ENCODE measurements at regions not wholly inside any gene's neighbourhood (a gene's known extent, or its start where the extent isn't known, plus 50 kb on each side); places are given as distances from the start of the nearest gene placed in this dataset.
A peak's percentile ranks its signal among the peaks of the same experiment; 100 is the strongest.

DNA sequence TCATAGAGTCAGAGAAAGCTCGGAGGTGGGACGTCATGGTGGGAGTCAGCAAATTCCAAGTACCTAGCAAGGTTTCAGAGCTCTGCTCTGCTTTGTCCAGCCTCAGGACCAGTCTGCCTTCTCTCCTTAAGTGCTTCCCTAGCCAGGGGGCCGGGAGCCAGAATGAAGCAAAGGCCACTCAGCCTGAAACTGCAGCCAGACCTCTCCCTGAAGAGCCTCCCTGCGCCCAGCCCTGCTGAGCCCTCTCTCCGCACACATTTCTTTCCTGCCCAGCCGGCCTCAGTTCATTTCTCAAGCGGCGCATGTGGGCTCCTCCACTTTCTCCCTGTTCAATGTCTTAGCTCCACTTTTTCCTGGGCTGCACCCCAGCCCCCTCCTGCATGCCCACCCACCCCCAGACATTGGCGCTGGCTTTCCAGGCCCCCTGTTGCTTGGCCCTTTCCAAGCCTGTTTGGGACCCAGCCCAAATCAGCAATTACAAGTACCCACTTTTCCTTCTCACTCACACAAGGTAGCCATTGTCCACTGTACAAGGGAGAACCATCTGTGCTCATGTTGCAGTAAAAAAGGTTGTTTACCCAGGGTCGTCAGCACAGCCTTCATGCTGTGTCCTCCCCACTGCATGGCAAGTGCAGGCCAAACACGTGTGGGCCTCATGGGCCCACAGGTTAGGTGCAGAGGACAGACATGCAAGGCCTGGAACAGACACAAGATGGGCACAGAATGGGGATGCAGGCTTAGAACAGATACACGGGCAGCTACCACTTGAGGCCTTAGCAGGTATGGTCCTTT lies 147.1 kb downstream of the MRPL14 start:
- DNase-seq, result no peak

DNA sequence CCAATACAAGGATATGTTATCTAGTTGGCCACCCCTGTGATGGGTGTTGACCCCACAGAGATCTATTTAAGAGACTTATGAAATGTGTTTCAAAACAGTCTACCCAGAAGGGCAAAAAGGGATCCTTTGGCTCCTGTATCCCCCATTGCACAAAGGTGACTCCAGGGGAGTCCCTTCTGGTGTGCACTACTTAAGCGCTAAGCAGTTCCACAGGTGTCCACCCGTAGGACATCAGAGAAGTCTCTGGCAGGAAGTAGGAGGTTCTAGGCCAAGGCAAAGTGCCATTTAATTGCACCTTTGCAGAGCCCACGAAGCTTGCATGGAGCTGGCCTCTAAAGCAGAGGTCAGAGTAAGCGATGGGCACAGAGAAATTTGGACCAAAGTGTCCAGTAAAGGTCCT lies 147.7 kb downstream of the MRPL14 start:
- DNase-seq, result no peak

DNA sequence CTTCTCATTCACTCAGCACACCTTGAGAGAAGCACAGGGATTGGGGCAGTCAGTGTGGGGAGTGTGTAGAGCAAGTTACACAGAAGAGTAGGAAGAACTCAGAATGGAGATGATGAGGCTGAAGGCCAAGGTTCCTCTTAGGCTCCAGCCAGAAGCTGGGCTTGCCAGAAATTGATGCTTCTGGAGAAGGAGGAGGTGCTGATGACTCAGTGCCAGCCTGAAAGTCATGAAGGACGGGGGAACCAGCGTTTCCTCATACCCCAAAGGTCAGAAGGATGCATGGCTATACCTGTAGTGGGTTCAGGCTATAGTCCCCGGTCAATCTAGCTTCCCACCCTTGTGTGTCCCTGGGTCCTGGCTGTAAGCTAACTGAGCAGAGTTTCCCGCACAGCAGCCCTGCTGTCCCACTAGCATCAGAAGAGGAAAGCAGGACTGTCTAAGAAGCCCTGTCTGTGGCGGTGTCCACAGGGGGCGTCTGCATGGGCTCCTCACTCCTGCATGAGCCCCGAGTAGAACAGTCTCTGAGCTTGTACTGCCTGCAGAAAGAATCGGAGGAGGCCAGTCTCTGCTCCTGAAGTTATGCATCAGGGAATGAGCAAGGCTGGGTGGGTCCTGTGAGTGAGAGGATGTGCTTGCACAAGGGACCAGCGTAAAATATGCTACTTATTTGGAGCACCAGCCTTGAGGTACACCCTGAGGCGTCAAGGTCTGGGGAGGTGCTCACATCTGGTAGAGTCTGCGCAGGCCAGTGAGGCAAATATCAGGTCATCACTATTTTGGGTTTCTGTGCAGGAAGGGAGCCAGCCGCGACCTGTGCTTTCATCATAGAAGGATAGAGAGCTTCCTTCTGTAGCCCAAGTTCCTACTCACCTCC lies 148.5 kb downstream of the MRPL14 start:
- peak; percentile 36 for DNase-seq

DNA sequence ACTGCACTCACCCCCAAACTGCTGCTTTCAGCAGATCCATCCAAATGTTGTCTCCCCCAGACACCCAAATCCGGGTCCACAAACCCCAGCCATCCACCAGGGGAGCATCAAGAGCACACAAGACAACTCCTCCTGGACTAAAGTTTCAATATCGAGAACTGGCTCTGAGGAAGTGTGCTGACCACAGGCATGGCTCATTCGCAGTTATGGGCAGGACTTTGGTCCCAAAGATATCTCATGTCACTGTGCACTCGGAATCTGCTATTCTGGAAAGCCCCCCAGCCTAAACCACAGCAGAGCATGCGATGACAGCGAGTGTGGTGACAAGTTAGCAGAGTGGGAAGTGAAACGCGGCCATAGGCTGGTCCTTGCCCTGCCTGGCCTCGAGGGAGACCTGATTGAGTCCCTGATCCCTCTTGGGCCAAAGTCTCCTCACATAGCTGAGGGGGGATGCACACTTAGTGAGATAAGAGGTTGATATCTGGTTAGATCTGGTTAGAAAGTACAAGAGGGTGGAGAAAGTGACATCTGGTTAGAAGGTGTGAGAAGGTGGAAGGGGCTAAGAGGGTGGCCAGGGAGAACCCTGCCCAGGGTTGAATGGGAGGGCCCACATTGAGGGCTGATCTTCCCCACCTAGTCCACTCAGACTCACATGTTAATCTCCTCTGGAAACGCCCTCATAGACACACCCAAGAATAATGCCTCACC lies 149.7 kb downstream of the MRPL14 start:
- DNase-seq, result peak; percentile 69

DNA sequence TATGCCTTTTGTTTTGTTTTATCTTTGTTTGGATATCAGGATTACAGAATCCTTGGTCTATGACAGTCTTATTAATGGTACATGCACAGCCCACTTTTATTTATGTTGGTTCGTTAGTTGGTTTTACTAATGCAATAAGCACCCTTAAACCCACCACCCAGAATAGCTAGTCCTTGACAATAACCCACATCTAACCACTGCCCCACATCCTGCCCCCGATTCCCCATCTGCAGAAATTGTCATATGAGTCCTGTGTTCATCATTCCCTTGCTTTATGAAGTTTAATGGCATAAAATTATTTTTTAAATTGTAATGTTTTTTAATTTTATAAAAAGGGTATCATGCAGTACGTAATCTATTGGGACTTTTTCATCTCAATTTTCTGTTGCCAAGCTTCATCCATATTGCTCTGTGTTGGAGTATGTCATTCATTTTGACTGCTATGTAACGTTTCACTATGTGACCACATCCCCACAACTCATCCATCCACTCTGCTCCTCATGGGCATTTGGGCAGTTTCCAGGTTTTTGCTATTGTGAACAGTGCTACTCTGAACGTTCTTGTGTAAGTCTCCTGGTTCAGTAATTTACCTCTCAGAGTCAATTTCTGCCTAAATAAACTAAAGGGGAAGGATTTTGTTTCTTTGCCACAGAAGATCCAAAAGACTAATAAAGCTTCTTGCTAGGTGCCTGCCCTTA lies 150.4 kb downstream of the MRPL14 start:
- DNase-seq, result no peak

DNA sequence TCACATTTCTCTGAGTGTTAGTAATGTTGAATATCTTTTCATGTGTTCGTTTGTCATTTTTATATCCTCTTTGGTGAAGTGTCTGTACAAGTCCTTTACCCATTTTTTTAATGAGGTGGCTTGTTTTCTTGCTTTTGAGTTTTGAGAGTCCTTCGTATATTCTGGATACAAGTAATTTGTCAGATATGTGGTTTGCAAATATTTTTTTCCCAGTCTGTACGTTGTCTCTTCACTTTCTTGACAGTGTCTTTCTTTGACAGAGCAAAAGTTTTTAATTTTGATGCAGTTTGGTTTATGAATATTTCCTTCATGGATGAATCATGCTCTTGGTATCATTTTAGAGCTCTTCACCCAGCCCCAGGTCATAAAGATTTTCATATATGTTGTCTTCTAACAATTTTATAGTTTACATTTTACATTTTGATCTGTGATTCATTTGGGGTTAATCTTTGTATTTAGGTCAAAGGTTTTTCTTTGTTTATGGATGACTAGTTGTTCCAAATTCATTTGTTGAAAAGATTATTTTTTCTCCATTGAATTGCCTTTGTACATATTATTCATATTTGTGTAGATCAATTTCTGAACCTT lies 152.5 kb downstream of the MRPL14 start:
- no peak for DNase-seq

DNA sequence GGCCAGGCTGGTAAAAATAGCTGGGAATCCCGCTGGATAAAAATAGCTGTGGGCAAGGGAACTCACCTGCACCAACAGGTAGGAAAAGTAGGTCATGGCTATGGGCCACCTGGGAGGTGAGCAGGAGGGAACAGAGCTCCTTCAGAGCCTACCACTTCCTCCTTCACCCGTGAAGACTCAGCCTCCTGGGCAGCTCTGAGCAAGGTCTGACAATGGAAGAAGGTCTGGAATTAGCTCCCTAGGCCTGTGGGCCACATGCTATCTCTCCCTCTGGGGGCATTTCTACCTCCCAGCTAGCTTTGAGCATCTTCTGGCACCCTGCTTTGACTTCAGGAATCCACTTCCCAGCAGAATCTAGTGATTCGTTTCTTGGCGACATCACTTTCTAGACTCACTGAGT lies 153.9 kb downstream of the MRPL14 start:
- no peak for DNase-seq

DNA sequence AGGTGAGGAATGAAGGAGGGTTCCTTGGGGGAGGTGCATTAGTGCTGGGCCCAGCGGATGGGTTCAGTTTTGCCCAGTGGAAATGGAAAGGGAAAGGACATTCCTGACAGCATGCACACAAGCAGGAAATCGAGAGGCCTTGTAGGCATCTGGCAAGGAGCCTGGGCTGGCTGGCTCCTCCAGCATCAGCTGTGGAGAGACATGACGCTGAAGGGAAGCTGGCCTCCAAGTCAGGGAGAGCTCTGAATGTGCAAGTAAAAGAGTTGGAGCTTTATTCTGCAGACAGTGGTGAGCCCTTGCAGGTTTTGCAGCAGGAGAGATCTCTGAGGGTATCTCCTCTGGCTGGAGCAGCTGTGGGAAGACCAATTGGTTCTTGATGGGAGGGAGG lies 154.3 kb downstream of the MRPL14 start:
- no peak for DNase-seq

DNA sequence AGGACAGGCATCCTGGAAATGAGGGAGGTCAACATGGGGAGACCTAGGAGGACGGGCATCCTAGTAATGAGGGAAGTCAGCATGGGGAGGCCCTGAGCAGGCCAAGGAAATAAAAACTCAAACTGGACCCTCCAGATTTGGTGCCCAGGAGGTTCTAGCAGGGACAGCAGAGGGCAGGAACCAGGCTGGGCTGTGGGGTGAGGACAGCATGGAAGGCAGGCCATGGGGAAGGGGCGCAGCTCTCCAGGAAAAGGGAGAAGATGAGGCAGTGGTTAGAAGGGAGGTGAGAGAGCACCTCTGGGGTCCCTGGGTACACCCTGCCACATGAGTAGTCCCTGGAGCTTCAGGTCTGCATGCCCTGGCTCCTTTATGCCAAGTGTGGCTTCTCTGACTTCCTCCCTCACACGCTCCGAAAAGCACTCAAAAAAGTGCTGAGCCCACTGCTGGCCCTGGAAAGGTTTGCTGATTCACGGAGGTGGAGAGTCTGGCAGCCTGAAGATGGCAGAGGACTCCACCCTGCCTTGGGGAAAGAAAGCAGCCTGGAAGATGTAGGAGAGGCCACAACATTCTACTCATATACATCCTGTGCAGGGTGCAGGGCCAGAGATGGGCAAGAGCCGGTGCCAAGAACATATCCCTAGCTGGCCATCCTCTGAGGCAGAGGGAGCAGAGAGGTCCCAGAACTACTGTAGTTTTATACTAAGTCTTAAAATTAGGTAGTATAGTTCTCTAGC lies 154.9 kb downstream of the MRPL14 start:
- no peak for DNase-seq

DNA sequence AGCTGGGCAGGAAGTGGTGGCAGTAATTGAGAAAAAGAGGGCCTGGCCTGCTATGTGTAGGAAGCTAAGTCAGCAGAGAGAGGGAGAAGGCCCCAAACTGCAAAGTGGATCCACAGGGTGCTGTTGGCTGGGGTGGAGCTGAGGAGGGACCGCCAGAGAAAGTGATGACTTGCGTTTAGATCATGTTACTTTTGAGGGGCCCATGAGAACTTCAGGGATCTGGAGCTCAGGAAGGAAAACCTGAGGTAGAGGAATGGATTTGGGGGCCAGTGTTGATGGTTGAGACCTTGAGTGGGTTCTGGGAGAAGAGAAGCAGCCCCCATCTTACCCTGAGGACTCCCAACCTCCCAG lies 155.5 kb downstream of the MRPL14 start:
- DNase-seq, result no peak

DNA sequence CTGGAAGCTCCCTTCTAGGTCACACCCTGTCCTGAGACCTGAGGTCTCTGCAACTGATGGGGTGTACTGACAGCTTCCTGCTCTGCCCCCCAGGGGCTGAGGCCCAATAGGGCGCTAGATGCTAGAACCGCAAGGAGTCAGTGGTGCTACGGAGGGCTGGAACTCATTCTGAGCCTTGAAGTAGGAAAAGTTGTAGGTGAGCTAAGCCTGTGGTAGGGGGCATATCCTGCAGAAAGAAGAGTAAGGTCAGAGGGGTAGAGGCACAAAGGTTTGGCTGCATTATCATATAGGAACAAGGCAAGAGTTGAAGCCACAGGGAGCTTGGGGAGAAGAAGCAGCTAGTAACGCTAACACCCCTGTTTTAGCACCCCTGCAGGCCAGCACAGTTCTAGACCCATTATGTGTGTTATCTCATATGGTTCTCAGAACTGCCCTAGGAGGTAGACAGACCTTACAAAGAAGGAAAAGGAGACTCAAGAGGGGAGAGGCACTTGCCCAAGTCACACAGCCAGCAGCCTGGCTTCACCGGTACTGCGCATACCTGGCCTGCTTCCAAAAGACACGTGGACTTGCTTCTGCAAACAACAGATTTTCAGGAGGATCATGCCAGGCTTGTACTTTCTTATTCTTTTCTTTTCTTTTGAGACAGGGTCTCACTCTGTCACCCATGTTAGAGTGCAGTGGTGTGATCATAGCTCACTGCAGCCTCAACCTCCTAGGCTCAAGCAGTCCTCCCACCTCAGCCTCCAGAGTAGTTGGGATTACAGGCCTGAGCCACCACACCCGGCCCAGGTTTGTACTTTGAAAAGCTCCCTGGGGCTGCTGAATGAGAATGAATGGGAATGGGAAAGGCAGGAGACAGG lies 156.1 kb downstream of the MRPL14 start:
- no peak for DNase-seq

DNA sequence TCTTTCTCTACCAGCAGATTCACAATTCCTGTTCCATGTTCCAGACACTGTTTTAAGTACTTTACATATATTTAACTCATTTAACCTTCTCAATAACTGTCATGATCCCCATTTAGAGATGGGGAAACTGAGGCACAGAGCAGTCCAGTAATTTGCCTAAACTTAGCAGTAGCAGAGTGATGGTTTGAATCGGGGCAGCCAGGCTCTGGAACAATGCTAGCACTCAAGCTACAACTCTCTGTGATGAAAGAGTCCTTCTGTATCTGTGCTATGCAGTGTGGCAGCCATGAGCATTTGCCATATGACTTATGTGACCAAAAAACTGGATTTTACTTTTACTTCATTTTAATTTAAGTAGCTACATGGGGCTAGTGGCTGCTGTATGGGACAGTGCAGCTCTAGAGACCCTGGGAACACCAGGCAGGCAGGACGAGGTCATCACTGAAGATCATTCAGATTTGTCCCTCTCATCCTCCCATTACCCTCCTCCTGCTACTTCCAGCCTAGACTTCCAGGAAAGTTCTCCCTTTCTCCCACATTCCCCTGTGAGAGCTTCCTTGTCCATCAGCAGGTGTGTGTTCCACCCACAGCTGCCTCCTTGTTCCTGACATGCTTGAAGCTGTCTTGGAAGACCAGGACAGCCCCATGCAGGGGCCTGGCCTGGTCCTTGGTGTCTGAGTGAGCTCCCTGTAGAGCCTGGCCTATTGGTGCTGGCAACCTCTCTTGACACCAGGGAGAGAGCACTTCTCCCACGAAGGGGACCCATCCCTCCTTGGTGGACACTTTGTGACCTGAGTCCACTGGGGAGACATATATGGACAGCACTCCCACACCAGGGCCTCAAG lies 157.0 kb downstream of the MRPL14 start:
- DNase-seq, result no peak

DNA sequence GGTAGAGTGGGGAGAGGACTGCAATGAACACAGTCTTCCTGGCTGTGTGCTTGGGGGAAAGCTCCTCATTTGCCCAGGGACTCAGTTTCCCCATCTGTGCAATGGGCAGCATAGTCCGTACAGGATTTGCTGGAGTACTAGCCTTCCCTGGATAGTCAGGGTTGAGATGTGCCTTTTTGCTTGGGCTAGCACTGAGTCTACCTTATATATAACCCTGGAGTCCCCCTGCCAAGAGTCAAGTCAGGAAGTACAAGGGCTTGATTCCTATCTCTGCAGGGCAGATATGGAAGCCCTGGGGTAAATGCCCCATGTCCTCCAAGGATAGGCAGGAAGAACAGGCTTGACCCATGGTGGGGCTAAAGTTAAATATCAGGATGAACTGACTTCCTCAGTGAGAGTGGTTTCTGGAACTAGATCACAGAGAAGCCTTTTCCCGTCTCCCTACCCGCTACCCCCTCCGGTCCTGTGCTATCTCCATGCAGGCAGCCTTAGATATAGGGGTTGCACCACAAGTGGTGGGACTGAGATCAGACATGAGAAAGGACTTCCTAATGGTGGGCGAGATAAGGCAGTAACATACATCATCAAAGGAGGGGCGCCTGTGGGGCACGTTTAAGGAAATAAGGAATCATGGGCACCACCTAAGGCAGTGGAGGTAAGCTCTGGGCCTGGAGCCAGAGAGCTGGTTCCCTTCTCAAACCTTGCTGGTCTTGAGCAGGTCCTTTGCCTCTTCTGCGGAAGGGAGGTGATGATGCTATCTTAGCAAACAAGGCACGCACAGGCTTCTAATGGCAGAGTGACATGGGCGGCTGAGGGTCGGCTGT lies 157.9 kb downstream of the MRPL14 start:
- DNase-seq, result no peak

DNA sequence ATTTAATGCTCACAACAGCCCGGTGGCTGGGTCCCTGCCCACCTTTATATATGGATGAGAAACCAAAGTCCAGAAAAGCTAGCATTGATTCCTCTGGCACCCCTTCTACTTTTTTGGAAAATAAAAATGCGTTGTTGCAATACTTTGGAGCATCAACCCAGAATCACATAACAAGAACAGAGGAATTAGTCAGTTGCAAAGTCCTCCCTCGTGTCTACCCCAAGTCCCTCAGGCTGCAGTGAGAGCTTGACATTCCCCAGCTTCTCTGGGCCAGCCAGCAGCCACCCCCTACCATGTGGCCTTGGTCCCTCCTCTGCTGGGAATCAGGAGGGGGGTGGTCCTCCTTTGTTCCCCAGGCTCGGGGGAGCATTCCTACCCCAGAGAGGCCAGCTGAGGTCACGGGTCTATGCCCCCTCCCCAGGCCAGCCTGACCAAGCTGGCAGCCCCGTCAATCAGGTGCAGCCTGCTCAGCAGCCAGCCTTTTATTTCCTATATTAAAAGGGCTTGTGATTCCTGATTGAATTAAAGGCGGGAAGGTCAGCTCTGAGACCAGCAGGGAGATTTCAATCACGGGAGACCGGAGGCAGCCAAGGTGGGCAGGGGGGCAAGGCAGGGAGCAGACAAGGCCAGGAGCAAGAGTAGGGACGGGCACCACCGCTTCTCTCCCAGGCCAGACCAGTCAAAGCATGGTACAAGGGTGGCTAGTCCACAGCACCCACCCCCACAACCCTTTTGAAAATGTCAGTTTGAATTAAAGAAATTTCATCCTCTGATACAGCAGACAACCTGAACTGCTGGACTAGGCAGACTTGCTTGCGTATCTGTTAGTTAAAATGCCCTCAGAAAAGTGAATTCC lies 158.9 kb downstream of the MRPL14 start:
- no peak for DNase-seq

DNA sequence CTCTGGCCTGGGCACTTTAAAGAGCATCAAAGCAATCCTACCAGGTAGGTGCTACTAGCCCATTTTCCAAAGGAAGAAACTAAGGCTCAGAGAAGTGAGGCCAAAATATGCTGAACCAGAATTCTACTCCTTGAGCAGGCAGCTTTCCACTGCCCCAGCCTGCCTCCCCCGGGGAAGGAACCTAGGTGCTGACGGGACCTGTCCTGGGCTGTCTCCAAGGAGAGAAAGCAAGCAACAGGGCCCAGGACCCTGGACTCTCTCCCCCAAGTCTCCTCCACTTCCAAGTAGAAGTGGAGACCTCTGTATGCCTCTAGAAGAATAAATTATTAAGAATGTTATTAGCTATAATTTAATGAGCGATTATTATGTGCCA lies 159.5 kb downstream of the MRPL14 start:
- no peak for DNase-seq

DNA sequence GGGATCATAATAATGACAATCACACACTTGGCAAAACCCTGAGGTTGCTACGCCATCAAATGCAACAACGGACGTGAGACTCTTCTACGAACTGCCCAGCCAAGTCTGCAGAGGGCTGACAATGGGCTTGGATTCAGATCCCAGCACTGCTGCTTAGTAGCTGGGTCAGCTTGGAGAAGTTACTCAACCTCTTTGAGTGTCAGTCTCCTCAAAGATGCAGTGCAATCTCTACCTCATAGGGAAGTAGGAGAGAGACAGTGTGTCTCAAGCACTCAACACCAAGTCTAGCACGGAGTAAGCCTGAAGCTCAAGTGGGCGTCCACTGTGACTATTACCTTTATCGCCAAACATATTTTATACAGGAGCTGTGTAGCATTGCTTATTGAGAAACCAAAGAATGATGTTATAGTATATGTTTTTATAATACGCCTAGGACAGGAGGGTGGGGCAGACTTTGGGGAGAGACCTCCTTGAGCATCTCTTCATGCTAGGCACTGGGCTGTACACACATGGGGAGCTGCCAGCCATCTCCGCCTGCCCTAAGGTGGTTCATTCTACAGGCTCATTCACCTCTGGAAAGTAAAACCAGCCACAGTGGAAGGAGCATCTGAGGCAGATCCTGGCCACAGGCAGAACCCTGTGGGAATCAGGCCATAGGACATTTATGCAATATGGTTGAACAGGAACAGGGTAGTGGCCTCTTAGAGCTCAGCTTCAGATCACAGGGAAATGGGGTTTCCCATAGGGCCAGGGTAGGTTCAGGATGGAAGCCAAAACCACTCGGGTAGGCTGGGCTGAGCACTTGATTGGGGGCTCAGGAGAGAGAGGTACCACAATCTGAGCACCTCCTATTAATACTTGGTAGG lies 160.2 kb downstream of the MRPL14 start:
- no peak for DNase-seq

DNA sequence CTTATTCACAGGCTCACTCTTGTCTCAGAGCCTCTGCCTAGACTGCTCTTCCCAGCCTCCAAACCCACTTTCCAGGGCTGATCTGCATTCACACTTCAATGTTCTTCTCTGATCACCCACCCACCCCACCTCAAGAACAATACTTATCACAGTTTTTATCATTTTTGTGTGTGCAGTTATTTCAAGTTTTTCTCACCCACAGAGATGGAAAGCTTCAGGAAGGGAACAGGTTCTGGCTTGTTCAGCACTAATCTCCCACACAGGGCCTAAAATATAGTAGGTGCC lies 160.9 kb downstream of the MRPL14 start:
- DNase-seq, result no peak

Data from CD4-positive, alpha-beta T cell treated with Interleukin-15 for 1 hour (primary cell).